Ishikawa (cell line): ENCODE measurements at regions not wholly inside any gene's neighbourhood (a gene's known extent, or its start where the extent isn't known, plus 50 kb on each side); places are given as distances from the start of the nearest gene placed in this dataset.

Experiments used
- CEBPB ChIP-seq: IDR thresholded peaks from 2 replicates; pipeline ENCODE4 v1.6.1; 2012
- CREB1 ChIP-seq: IDR thresholded peaks from 2 replicates; pipeline ENCODE4 v1.6.1; 2012; ENCODE audit warnings: low read depth
- EGR1 ChIP-seq: IDR thresholded peaks from 2 replicates; pipeline ENCODE4 v1.6.1; 2012
- EP300 ChIP-seq: IDR thresholded peaks from 2 replicates; pipeline ENCODE4 v1.6.1; 2012; ENCODE audit warnings: borderline replicate concordance
- FOXM1 ChIP-seq: IDR thresholded peaks from 2 replicates; pipeline ENCODE4 v1.6.1; 2012; ENCODE audit warnings: low read depth, borderline replicate concordance
- MAX ChIP-seq: IDR thresholded peaks from 2 replicates; pipeline ENCODE4 v1.6.1; 2012
- NFIC ChIP-seq: IDR thresholded peaks from 2 replicates; pipeline ENCODE4 v1.6.1; 2012
- RAD21 ChIP-seq: IDR thresholded peaks from 2 replicates; pipeline ENCODE4 v1.6.1; 2012; ENCODE audit warnings: low read depth
- REST ChIP-seq: IDR thresholded peaks from 2 replicates; pipeline ENCODE4 v1.6.1; 2012; ENCODE audit warnings: low read depth, mild to moderate bottlenecking
- TAF1 ChIP-seq: IDR thresholded peaks from 2 replicates; pipeline ENCODE4 v1.6.1; 2012; ENCODE audit warnings: low read depth, mild to moderate bottlenecking
- TCF12 ChIP-seq: IDR thresholded peaks from 2 replicates; pipeline ENCODE4 v1.6.1; 2012; ENCODE audit warnings: low read depth
- TEAD4 ChIP-seq: IDR thresholded peaks from 2 replicates; pipeline ENCODE4 v1.6.1; 2012
- USF1 ChIP-seq: IDR thresholded peaks from 2 replicates; pipeline ENCODE4 v1.6.1; 2012
- YY1 ChIP-seq: IDR thresholded peaks from 2 replicates; pipeline ENCODE4 v1.6.1; 2012; ENCODE audit warnings: low read depth
- ZBTB7A ChIP-seq: IDR thresholded peaks from 2 replicates; pipeline ENCODE4 v1.6.1; 2012; ENCODE audit warnings: low read depth

- TF ChIP-seq YY1 (no peak), TAF1 (no peak), CEBPB (no peak), REST (no peak), EGR1 (no peak), TEAD4 (no peak), EP300 (no peak), TCF12 (no peak), MAX (no peak), ZBTB7A (no peak), USF1 (no peak), CREB1 (no peak), FOXM1 (no peak), NFIC (no peak), RAD21 (no peak)
Measured at GRCh38 chr5:124583469-124584350, 162.7 kb downstream of the ZNF608 start.

GRCh38 chr5:124582561-124582840, 163.9 kb downstream of the ZNF608 start:
- TF ChIP-seq REST (no peak), TEAD4 (no peak), YY1 (no peak), EP300 (no peak)

GRCh38 chr5:124581738-124582560, 164.5 kb downstream of the ZNF608 start:
- TF ChIP-seq TAF1 (no peak), CEBPB (no peak), USF1 (no peak), NFIC (no peak), REST (no peak), CREB1 (no peak), ZBTB7A (no peak), YY1 (no peak), TCF12 (no peak), RAD21 (no peak)

GRCh38 chr5:124580925-124581737, 165.3 kb downstream of the ZNF608 start:
- TF ChIP-seq TAF1 (no peak), REST (no peak), MAX (no peak), EGR1 (no peak), CEBPB (no peak), RAD21 (no peak), NFIC (no peak), TEAD4 (no peak), YY1 (no peak), ZBTB7A (no peak), USF1 (no peak)
